Karpas-422 (cell line): ENCODE measurements at regions not wholly inside any gene's neighbourhood (a gene's known extent, or its start where the extent isn't known, plus 50 kb on each side); places are given as distances from the start of the nearest gene placed in this dataset.
A peak's percentile ranks its signal among the peaks of the same experiment; 100 is the strongest.
"Not testable (repeated sequence)": the region's sequence is repeated elsewhere in the genome, so short reads cannot be mapped to it uniquely, and the experiment has no call there.

ENCODE experiments used
- DNase-seq: peaks from one replicate; pipeline ENCODE4 v3.0.0-alpha.2; 2015
- H2AFZ ChIP-seq: fragments of 200-600 bp; sonication (generic); 2 replicates; pipeline ENCODE4 v1.6.1; 2014; ENCODE audit warnings: antibody characterized with exemption, low read length, mixed read lengths
- H3K27ac ChIP-seq: fragments of 200-600 bp; sonication (generic); 2 replicates; pipeline ENCODE4 v1.5.1; 2014; ENCODE audit warnings: mild to moderate bottlenecking, low read length, moderate library complexity
- H3K27me3 ChIP-seq: fragments of 200-600 bp; sonication (generic); 2 replicates; pipeline ENCODE4 v1.6.1; 2014; ENCODE audit warnings: low read length, mixed read lengths
- H3K36me3 ChIP-seq: fragments of 200-600 bp; sonication (generic); 2 replicates; pipeline ENCODE4 v1.6.1; 2014; ENCODE audit warnings: low read length, mixed read lengths; ENCODE audit not compliant: insufficient read depth
- H3K4me1 ChIP-seq: fragments of 200-600 bp; sonication (generic); 2 replicates; pipeline ENCODE4 v1.6.1; 2014; ENCODE audit warnings: mild to moderate bottlenecking, low read length, mixed read lengths
- H3K4me2 ChIP-seq: fragments of 200-600 bp; sonication (generic); 2 replicates; pipeline ENCODE4 v1.6.1; 2014; ENCODE audit warnings: low read length, low read depth, mild to moderate bottlenecking; ENCODE audit not compliant: poor library complexity, severe bottlenecking
- H3K4me3 ChIP-seq: fragments of 200-600 bp; sonication (generic); 2 replicates; pipeline ENCODE4 v1.5.1; 2014; ENCODE audit warnings: mild to moderate bottlenecking, antibody characterized with exemption, low read length, mixed read lengths
- H3K79me2 ChIP-seq: fragments of 200-600 bp; sonication (generic); 2 replicates; pipeline ENCODE4 v1.6.1; 2014; ENCODE audit warnings: mild to moderate bottlenecking, low read length, mixed read lengths
- H3K9ac ChIP-seq: fragments of 200-600 bp; sonication (generic); 2 replicates; pipeline ENCODE4 v1.6.0; 2014; ENCODE audit warnings: low read length
- H3K9me2 ChIP-seq: fragments of 200-600 bp; sonication (generic), shearing (Covaris generic); replicated peaks from 2 replicates; pipeline ENCODE4 v1.6.0; 2014; ENCODE audit warnings: mild to moderate bottlenecking, low read length, moderate library complexity; ENCODE audit not compliant: insufficient read depth
- H3K9me3 ChIP-seq: fragments of 300-700, 200-600 bp; sonication (generic); 2 replicates; pipeline ENCODE4 v1.6.1; 2014; ENCODE audit warnings: low read length, mixed read lengths
- H4K20me1 ChIP-seq: fragments of 200-600 bp; sonication (generic); 2 replicates; pipeline ENCODE4 v1.6.1; 2014; ENCODE audit warnings: mild to moderate bottlenecking, antibody characterized with exemption, low read length, low read depth; ENCODE audit not compliant: insufficient read depth

GRCh38 chr6:40865259-40865658 lies 173.8 kb downstream of the UNC5CL start:
- not testable (repeated sequence) for DNase-seq, H3K36me3 ChIP-seq, H3K79me2 ChIP-seq, H3K9me3 ChIP-seq, H3K4me2 ChIP-seq, H4K20me1 ChIP-seq, H3K4me3 ChIP-seq, H3K9ac ChIP-seq, H3K27me3 ChIP-seq, H3K27ac ChIP-seq, H2AFZ ChIP-seq, H3K9me2 ChIP-seq, H3K4me1 ChIP-seq

GRCh38 chr6:40860443-40860842 lies 178.6 kb downstream of the UNC5CL start:
- no peaks in the 10 kb centered on the region for H3K4me1 ChIP-seq
- H3K27ac ChIP-seq: no peak overlapping the region
- no peaks in the 10 kb centered on the region for H3K9me2 ChIP-seq
- H3K79me2 ChIP-seq: no peaks in the 10 kb centered on the region
- H3K4me3 ChIP-seq: no peak overlapping the region
- DNase-seq: no peak
- H4K20me1 ChIP-seq: no peaks in the 10 kb centered on the region
- no peak overlapping the region for H3K4me2 ChIP-seq
- H2AFZ ChIP-seq: no peak overlapping the region
- no peaks in the 10 kb centered on the region for H3K27me3 ChIP-seq
- H3K9ac ChIP-seq: no peak overlapping the region
- no peaks in the 10 kb centered on the region for H3K36me3 ChIP-seq
- H3K9me3 ChIP-seq: no peaks in the 10 kb centered on the region

GRCh38 chr6:40856271-40856670 lies 182.8 kb downstream of the UNC5CL start:
- Histone ChIP-seq H4K20me1 (no peaks in the 10 kb centered on the region), H3K4me1 (peaks cover 13% of the 10 kb centered on the region), H3K9me2 (no peaks in the 10 kb centered on the region), H3K27me3 (no peaks in the 10 kb centered on the region), H3K4me2 (no peak overlapping the region), H3K4me3 (no peak overlapping the region), H2AFZ (no peak overlapping the region), H3K27ac (no peak overlapping the region), H3K9me3 (no peaks in the 10 kb centered on the region), H3K9ac (no peak overlapping the region), H3K36me3 (no peaks in the 10 kb centered on the region), H3K79me2 (no peaks in the 10 kb centered on the region)
- DNase-seq: no peak

- H3K79me2 ChIP-seq: no peaks in the 10 kb centered on the region
- no peak overlapping the region for H3K27ac ChIP-seq
- no peaks in the 10 kb centered on the region for H3K9me3 ChIP-seq
- no peak overlapping the region for H2AFZ ChIP-seq
- H3K9ac ChIP-seq: no peak overlapping the region
- no peaks in the 10 kb centered on the region for H3K36me3 ChIP-seq
- no peak for DNase-seq
- no peaks in the 10 kb centered on the region for H4K20me1 ChIP-seq
- no peaks in the 10 kb centered on the region for H3K27me3 ChIP-seq
- H3K9me2 ChIP-seq: no peaks in the 10 kb centered on the region
- no peak overlapping the region for H3K4me2 ChIP-seq
- H3K4me3 ChIP-seq: no peak overlapping the region
- H3K4me1 ChIP-seq: peaks cover 13% of the 10 kb centered on the region
These were observed 183.7 kb downstream of the UNC5CL start for GRCh38 chr6:40855168-40855880.

GRCh38 chr6:40854592-40854991 lies 184.4 kb downstream of the UNC5CL start:
- peaks cover 13% of the 10 kb centered on the region for H3K4me1 ChIP-seq
- no peak overlapping the region for H2AFZ ChIP-seq
- no peaks in the 10 kb centered on the region for H3K9me2 ChIP-seq
- no peaks in the 10 kb centered on the region for H3K79me2 ChIP-seq
- H3K27me3 ChIP-seq: no peaks in the 10 kb centered on the region
- no peaks in the 10 kb centered on the region for H3K9me3 ChIP-seq
- no peak overlapping the region for H3K9ac ChIP-seq
- no peaks in the 10 kb centered on the region for H4K20me1 ChIP-seq
- H3K4me2 ChIP-seq: no peak overlapping the region
- no peaks in the 10 kb centered on the region for H3K36me3 ChIP-seq
- no peak overlapping the region for H3K27ac ChIP-seq
- no peak for DNase-seq
- no peak overlapping the region for H3K4me3 ChIP-seq

- Histone ChIP-seq H3K27ac (no peak overlapping the region), H3K9ac (no peak overlapping the region), H4K20me1 (no peaks in the 10 kb centered on the region), H3K4me2 (no peak overlapping the region), H3K36me3 (no peaks in the 10 kb centered on the region), H3K9me2 (no peaks in the 10 kb centered on the region), H3K9me3 (no peaks in the 10 kb centered on the region), H3K27me3 (no peaks in the 10 kb centered on the region), H3K79me2 (no peaks in the 10 kb centered on the region), H3K4me1 (peaks cover 13% of the 10 kb centered on the region), H3K4me3 (no peak overlapping the region), H2AFZ (no peak overlapping the region)
- DNase-seq: peak; percentile 71
These were observed 186.1 kb downstream of the UNC5CL start for GRCh38 chr6:40852779-40853373.

GRCh38 chr6:40849546-40849945 lies 189.5 kb downstream of the UNC5CL start:
- Histone ChIP-seq H3K79me2 (no peaks in the 10 kb centered on the region), H2AFZ (no peak overlapping the region), H3K27me3 (no peaks in the 10 kb centered on the region), H3K9me3 (no peaks in the 10 kb centered on the region), H3K4me3 (no peak overlapping the region), H3K27ac (no peak overlapping the region), H3K36me3 (no peaks in the 10 kb centered on the region), H4K20me1 (no peaks in the 10 kb centered on the region), H3K4me2 (no peak overlapping the region), H3K4me1 (peaks cover 13% of the 10 kb centered on the region), H3K9ac (no peak overlapping the region), H3K9me2 (no peaks in the 10 kb centered on the region)
- no peak for DNase-seq

- H3K4me2 ChIP-seq: no peak overlapping the region
- H3K9ac ChIP-seq: no peak overlapping the region
- no peaks in the 10 kb centered on the region for H3K9me2 ChIP-seq
- peaks cover 8% of the 10 kb centered on the region for H3K4me1 ChIP-seq
- H3K36me3 ChIP-seq: no peaks in the 10 kb centered on the region
- no peaks in the 10 kb centered on the region for H3K27me3 ChIP-seq
- DNase-seq: no peak
- H3K9me3 ChIP-seq: no peaks in the 10 kb centered on the region
- H4K20me1 ChIP-seq: no peaks in the 10 kb centered on the region
- H2AFZ ChIP-seq: no peak overlapping the region
- H3K79me2 ChIP-seq: no peaks in the 10 kb centered on the region
- H3K27ac ChIP-seq: no peak overlapping the region
- H3K4me3 ChIP-seq: no peak overlapping the region
These were observed 190.0 kb downstream of the UNC5CL start for GRCh38 chr6:40848868-40849514.
